Activated CD8-positive, alpha-beta memory T cell treated with anti-CD3 and anti-CD28 coated beads, Interleukin-2, amount 50 U/mL, for 48 hours (primary cell): ENCODE measurements at regions not wholly inside any gene's neighbourhood (a gene's known extent, or its start where the extent isn't known, plus 50 kb on each side); places are given as distances from the start of the nearest gene placed in this dataset.

Experiments used
- DNase-seq: peaks from one replicate; pipeline ENCODE4 v3.0.0-alpha.2; 2020

DNA sequence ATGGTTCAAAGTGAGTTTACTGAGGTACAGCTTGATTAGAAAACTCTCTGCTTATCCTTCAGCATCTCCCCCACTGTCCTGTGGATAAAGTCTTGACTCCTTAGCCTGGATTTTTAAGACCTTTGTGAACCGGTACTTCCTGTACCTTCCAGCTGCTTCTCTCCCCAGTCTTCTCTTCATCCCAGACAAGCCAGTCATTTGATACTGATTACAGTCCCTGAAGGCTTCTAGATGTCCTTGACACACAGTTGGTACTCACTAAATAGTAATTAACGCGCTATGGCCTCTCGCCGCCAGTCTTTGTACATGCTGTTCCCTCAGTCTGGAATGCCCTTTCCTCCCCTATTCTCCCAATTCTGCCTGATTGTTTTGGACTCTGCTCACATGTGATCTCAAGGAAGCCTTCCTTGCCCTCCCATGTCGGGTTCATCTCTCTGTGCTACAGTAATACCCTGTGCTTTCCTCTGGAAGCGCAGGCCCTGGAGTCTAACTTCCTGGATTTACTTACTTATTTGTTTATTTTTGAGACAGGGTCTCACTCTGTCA lies 50.6 kb upstream of the PTGR2 start:
- DNase-seq: no peak

DNA sequence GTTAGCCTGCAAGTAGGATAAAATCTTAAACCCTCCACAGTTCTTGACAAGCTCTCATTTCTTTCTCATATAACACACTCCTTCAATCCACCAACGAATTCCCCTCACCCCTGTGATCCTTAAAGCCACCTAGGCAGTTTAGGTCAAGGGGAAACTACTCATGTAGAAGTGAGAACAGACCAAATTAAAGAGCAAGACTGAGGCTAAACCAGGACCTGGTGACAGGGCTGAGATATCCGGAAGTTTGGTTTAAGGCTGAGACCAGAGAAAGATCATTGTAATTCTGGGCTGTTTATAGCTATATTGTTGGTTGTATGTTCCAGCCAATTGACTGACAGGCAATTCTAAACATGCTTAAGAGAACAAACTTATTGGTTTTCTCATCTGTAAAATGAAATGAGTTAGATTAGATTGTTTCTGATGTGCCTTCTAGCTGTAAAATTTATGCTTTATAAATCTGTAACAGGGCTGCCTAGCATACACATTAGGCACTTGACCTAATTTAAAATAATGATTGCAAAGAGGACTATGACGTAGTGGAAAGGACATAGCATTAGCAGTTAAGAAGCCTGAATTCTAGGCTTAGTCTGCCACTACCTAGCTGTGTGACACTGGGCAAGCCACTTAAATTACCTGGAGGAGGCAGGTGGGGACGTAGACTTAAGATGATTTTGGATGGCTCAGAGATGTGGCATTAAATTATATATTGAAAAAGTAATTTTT lies 53.9 kb upstream of the PTGR2 start:
- DNase-seq: no peak

DNA sequence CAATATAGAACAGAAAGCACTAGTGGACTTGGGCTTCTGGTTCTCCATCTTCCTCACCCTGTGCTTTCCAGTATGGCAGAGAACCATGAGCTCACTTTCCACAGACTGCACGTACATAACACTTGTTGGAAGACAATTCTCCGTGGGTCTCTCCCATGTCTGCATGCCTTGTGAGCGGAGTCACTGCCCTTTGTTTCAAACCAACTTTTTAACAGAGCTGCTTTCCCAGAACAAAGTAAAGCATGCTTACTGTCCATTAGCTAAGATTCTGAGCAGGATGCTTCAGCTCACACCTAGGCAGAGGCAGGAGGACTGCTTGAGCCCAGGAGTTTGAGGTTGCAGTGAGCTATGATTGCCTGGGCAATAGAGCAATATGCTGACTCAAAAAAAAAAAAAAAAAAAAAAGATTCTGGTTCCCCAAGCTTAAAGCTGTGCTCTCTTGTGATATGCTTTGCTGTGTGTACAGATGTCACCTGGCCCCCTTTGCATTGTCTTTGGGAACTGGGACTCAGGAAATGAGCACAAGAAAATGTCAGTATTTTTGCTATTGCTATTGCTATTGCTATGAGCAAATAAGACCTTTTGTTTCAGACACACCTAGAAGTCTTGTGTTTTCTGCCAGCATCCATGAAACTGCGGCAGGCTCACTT lies 54.6 kb upstream of the PTGR2 start:
- no peak for DNase-seq

DNA sequence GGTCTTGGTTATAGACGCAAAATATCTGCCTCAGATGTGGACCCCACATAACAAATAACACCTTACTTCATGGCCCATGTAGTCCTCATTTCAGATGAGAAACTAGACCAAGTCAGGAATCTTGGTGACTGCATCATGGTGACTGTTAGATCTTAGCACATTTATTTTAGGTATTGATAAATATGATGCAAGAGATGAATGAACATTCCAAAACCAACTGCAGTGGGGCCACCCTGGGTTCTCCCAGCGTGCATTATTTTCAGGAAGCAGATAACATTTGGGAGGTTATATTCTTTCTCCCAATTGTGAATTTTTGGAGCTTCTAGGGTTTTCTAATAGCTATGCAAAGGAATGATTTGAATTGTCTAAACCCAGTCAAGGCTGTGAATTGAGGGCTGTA lies 55.2 kb upstream of the PTGR2 start:
- DNase-seq: no peak

DNA sequence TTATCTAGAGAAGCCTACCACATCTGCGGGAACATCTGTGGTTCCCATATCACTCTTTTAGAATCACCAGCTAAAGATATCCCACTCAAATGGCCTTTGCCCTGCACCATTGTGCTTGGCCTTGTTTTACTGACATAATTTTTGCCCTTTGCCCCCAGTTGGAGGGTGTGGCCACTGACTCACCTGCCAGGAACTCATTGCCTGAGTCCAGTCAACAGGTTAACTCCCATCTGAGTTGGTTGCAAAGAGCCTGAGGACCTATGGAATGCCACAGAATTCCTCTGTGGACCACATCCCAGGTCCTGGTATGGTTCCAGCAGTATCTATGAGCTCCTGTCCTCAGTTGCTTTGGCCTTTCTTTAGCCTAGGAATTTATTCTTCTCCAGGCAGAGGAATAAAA lies 55.7 kb upstream of the PTGR2 start:
- no peak for DNase-seq

DNA sequence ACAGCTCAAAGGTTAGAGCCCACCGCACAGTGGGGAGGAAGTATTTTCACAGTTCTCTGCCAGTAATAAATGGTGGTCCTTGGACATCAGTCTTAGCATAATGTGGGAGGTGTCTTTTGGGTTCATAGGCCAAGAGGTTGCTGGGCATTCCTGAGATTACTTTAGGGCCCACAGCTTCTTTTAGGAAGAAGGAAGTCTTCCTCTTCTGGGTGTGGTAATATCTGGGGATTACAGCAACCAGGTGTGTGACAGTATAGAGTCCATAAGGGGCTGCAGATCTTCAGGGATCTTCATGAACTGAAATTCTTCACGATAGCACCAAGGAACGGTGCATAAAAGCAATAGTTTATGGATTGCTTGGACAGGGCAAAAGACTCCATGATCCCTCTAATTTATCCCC lies 56.2 kb upstream of the PTGR2 start:
- DNase-seq: no peak

DNA sequence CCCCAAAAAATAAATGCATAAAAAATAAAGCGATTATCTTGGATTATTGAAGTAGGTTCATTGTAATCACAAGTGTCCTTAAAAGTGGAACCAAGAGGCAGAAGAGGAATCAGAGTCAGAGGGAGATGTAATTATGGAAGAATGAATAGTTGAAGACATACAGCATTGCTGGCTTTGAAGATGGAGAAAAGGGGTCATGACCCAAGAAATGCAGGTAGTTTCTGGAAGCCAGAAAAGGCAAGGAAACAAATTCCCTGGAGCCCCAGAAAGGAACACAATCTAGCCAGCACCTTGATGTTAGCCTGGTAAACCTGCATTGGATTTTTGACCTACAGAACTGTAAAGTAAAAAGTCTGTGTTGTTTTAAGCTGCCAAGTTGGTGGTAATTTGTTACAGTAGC lies 57.5 kb upstream of the PTGR2 start:
- no peak for DNase-seq

DNA sequence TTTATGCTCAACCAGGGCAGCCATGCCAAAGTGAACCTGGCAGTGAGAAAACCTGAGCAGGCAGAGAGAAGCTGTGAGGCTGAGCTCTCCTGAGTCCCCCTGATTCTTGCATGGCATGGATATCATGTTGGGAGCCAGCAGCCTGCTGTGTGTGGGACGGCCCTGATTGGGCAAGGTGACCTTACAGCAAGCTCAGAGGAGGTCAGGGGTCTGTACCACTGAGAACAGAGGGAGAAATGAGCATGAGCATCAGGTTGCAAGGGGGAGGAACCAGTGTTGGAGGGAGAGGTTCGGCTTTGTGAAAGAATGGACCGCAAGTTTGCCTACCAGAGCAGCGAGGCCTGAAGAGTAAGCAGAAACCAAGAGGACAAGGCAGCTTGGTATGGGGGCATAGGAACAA lies 59.1 kb upstream of the PTGR2 start:
- DNase-seq: no peak

DNA sequence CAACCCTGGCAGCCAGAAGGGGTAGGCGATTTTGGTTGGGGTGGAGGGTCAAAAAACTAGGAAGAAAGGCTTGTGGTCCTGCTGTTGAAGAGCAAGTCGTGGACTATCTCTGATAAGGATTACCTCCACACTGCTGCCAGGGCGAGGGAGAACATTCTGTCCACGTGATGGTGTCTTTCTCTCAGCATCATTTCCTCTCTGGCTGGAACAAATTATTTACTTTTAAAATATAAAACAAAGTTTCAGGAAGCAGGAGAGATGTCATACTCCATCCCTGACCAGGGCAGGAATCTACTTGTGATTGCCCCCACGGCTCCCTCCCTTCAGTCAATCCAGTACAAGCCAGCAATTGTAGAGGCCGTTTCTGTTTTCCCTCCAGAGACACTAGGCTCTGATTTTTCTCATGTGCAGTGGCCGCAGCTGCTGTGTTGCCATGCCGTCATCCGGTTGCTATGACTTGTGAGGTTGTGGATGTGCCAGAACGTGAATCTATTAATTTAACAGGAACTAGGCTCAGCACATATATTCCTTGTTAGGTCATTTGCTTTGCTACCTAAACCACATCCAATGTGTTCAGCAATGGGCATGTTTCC lies 61.5 kb upstream of the PTGR2 start:
- no peak for DNase-seq

DNA sequence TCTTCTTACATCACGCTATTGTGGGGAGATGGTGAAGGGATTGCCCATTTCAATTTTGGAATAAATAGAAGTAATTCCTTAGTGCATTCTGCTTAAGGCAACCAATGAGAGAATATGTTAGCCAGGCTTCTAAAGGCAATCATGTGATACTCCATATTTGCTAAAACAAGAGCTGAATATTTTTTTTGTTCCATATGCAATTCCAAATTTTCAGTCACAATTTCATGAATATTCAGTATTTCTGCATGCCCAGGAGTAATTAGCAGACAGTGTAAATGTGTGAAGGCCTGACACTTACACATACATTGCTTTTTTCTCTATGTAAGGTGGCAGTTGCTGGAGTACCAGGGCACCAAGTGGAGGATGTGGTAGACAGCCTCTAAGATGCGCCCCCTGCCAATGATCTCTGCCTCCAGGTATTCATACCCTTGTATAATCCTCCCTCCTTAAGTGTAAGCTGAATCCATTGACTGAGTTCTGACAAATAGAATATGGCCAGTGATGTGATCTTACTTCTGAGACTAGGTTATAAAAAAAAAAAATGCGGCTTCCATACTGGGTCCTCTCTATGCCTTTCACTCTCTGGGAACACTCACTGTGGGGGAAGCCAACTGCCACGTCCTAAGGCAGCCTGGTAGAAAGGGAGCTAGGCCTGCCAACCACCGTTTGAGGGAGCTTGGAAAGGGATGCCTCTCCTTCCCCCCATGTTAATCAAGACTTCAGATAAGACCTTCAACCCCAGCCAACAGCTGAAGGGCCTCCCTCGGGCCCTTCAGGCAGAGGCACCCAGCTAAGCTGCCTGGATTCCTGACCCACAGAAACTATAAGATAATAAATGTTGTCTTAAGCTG lies 62.7 kb upstream of the PTGR2 start:
- DNase-seq: no peak

DNA sequence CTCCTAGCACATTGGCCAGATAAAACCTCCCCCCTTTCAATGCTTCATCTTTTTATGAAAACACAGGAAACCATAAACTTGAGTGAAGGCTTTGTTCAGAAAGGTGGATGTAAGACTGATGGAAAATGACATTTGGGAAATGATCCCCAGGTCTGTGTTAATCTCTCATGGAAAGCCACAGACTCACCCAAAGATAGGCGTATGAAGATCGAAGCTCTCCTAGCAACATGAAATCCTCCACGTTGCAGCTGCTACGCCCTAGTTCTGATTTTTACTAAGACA lies 63.4 kb upstream of the PTGR2 start:
- DNase-seq: no peak

DNA sequence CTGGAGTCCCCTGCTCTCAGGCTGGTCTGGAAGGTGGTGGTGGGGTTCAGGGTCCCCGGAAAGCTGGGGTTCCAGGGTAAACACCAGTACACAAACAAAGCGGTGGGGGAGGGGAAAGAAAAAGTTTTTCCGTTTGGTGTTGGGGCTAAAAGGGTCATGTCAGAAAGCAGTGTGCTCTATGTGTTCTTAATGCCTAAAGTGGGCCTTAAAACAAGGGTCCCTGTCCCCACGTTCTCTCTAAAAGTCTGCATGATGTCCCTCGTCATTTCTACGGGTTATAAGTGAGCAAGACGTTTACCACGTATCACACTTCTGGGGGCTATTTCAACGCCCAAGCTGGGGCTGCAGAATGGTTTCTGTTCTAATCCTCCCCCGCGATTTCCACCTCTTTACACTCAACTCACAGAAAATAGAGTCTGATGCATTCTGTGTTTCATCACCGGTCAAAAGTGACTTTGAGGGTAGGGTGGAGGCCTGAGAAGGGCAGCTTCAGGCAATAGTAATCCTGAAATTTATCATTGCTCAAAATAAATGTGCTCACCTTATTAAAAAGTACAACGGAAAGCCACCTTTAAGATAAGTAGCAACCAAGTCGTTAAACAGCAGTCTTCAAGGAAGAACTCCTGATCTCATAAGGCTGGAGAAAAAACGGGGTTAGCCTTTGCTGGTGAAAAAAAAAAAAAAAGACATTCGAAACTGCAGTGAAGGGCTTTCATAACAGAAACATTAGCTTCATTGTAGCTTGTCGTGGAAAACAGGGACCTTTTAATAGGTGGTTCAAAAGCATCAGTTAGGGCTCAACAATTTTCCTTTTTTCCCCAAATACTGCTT lies 63.9 kb upstream of the PTGR2 start:
- DNase-seq: peak; percentile 74

DNA sequence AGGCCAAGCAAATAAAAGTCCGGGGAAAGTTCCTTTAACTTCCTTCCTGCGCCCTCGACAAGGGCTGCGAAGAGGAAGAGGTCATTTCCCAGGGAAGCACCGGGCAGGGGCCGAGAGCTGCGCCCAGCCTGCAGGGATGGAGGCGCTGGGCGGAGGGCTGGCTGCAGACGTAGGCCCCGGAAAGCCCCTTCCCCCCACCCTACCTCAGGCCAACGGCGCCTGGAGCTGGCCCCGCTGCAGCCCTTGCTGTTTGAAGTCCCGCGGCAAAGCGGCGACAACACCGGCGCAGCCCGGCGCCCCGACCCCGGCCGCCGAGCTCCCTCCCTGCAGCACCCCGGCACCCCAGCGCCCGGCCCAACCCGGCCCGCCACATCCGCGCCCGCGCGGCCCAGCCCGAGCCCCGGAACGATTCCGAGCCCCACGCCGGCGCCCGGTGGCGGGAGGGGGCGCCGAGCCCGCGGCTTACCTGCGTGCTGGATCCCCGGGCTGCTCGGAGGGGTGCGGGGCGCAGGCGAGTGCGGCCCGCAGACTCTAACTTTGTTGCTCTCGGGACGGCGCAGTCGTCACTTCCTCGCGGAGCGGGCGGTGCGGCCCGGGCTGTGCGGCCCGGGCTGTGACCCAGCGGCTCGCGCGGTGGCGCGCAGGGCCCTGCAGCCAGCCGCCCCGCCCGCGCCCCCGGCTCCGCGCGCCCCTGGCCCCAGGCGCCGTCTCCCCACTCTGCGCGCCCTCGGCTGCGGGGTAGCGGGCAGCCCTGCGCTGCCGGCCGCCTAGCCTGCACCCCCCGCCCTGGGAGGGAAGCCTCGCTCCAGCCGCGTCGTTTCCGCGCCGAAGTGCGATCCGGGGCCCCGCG lies 64.8 kb upstream of the PTGR2 start:
- peak; percentile 82 for DNase-seq

DNA sequence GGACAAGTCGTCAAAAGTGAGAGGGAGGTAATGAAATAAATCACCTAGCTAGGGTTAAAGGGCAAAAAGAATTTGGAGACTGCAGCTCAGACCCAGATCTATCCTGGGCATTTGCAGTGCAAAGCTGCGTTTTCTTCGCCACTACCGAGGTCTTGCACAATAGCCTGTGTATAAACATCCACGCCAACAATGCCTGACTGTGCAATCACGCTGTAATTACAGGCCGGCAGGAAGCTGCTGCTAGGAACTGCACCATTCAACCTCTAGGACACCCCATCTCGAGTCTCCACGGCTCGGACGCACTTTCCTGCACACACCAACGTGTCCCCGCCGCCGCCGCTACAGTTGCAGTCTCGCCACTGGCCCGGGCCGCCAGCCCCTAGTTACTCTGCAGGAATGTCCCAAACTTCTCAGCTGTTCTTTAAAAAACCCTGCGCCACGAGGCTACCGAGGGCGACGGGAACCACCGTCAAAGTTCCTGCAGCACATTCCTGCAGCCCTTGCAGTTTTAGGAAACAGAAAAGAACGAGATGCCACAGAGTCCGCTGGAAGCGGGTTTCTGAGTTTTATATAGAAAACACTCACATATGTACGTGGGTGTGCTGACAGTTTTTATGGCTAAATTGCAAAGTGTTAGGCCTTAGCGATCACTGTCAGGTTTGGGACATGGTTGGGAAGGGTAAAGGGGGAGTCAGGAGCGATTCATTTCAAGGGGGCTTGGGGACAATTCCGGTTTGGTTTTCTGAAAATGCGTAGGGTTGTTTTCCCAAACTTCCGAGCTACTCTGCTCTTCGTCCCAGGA lies 65.6 kb upstream of the PTGR2 start:
- peak; percentile 83 for DNase-seq

DNA sequence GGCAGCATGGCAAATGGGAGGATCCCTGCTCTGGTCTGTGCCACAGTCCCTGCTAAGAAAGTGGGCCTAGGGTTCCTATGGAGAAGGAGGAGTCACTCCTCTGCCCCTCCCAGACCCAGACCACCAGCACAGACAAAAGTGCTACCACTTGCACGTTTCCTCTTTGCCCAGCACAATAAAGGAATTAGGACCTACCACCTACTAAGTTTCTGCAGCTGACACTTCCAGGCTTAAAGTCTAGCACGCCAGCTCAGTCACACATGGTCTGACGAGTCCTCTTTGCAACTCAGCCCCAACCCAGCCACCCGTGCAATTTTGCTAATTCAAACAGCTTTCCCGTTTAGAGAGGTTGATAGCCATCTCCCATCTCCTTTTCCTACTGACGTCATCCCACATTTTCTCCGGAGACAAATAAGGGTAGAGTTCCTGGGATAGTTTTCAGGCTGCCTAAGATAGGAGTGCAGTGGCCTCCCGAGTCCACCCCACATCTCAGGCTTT lies 66.2 kb upstream of the PTGR2 start:
- no peak for DNase-seq

DNA sequence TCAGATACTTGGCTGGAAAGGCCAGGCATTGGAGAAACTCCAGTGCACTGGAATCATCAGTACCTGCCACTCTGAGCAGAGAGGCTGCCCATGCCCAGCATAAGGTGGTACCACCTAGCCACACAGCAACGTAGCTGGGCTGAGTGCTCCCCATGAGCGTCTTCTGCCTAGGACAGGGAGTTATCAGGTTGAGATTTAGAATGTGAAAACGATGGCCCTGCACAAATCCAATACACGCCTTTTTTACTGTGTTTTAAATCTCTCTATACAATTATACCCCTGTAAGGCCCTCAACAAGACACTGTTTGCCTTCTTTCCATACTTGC lies 66.7 kb upstream of the PTGR2 start:
- DNase-seq: no peak

DNA sequence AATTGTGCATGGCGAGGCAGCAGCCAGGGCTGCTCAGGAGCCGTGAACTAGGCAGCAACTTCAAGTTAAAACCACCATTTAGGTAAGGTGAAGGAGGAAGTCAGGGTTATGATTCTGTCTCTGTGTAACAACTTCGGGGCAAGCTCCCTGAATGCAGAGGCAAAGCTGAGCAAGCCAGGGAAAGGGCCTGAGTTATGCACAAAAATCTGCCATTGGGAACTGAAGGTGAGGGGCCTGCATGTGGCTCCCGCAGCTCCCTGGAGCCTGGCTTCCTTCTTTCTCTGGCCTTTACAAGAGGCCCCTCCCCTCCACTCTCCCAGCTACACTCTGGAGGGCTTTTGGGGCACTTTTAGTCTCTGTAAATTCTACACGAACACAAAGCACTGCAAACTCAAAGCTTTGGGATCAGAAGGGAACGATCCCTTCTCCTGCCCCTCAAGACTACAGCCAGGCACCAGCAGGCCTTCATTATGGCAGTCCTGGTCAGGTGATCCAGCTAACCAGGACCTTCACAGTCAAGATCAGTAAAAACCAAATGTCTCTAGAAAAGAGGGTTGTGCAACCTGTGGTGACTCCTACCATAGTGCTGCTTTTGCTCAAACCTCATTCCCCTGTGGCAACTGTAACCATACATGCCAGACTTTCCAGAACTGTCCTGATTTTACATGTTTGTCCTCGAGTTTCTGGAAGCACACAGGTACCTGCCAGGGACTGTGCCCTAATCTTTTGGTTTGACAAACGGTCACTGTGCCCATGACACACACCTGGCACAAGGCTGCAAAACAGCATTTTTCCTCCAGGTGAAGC lies 67.2 kb upstream of the PTGR2 start:
- no peak for DNase-seq

DNA sequence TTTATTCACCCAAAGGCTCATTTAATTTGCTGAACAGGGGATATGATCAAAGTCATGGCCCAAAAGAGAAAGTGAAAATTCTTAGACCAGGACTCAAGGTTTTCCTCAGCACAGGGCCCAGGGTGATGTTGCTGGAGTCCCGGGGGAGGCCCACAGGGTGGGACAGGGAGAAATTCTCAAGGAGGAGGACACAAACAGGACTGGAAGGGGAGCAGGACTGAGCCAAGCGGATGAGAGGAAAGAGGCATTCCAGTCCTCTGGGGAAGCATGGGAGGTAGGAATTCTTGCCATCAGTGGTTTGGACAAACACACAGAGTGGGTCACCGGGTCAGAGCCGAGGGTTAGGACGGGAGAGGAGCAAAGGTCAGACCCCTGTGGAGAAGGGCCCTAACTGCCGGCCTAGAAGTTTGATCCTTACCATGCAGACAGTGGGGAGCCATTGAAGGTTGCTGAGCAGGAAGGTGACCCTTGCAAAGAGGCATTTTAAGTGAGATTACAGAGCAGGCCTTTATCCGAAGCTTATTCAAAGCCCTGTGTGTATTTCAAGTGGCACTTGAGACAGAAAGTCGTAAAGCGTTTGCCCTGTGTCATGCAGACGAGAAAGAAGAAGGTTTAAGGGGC lies 68.4 kb upstream of the PTGR2 start:
- no peak for DNase-seq

DNA sequence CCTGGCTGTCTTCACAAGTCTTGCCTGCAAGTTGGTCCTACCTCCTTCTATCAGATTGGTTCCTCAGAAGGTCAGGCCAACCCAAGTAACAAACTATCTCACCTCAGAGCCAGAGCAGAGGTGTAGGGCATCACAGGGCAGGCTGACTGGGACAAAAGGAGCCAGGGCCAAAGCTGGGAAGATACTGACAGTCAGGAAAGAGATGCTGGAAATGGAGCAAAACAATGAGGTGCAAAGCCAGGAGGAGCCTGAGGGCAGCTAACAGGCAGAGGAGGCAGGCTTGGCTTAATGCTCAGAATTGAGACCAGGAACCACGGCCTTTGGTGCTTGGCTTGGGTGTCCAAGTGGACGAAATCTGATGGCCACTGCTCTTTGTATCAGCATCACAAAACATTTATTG lies 68.4 kb upstream of the PNMA1 start:
- no peak for DNase-seq
